ENCODE measurements at regions not wholly inside any gene's neighbourhood (a gene's known extent, or its start where the extent isn't known, plus 50 kb on each side); places are given as distances from the start of the nearest gene placed in this dataset.

DNA sequence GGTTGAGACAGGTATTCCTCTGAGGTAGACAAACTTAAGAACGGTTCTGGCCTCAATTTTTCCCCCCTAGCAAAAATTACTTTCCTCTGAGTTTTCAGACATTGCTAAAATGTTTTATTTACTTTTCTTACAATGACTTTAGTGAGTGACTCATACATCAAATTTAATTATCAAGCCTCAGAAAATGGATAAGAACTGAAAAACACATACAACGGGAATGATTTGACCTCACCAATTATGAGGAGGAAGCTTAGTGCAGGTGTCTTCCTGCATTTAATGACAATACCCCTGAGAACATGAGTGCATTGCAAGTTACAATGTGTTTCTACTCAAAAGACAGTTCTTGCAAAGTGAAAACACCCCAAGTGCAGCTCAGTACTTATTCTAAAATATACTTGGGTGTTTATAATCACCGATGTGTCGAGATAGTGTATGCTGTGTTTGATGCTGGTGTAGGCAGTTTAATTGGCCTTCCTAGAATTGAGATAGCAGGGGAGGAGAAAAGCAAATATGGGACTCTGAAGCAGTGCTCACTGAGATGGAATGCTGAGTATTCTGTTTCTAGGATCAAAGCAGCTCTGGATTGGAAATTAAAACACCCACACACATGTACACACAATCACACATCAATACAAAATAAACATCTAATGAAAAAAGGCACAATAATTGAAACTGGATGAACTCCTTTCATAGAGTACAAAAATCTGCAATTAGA, 189.5 kb upstream of the SLC10A2 start:
- TF ChIP-seq, protein P1, sequence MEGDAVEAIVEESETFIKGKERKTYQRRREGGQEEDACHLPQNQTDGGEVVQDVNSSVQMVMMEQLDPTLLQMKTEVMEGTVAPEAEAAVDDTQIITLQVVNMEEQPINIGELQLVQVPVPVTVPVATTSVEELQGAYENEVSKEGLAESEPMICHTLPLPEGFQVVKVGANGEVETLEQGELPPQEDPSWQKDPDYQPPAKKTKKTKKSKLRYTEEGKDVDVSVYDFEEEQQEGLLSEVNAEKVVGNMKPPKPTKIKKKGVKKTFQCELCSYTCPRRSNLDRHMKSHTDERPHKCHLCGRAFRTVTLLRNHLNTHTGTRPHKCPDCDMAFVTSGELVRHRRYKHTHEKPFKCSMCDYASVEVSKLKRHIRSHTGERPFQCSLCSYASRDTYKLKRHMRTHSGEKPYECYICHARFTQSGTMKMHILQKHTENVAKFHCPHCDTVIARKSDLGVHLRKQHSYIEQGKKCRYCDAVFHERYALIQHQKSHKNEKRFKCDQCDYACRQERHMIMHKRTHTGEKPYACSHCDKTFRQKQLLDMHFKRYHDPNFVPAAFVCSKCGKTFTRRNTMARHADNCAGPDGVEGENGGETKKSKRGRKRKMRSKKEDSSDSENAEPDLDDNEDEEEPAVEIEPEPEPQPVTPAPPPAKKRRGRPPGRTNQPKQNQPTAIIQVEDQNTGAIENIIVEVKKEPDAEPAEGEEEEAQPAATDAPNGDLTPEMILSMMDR (IDR thresholded peaks at IDR 0.05), result no peak
- TF ChIP-seq POLR2A (IDR thresholded peaks at IDR 0.05), result no peak
